C4-2B (cell line): ENCODE measurements at regions not wholly inside any gene's neighbourhood (a gene's known extent, or its start where the extent isn't known, plus 50 kb on each side); places are given as distances from the start of the nearest gene placed in this dataset.
"Not testable (repeated sequence)": the region's sequence is repeated elsewhere in the genome, so short reads cannot be mapped to it uniquely, and the experiment has no call there.

Source experiments
- H3K27ac ChIP-seq: fragments of 450-650 bp; 2 replicates; pipeline ENCODE4 v1.5.1; 2017
- ZFX ChIP-seq: fragments of 450-650 bp; IDR thresholded peaks from 2 replicates; pipeline ENCODE4 v1.6.1; 2017
- TF ChIP-seq, protein P1 (sequence below): fragments of 450-650 bp; conservative IDR thresholded peaks from 2 replicates; pipeline ENCODE4 v1.5.1; 2017; ENCODE audit warnings: mild to moderate bottlenecking

GRCh38 chr1:95655321-95656020 lies 421.5 kb downstream of the RWDD3 start:
- no peak overlapping the region for H3K27ac ChIP-seq
- no peak for TF ChIP-seq ZFX
- TF ChIP-seq, protein P1, sequence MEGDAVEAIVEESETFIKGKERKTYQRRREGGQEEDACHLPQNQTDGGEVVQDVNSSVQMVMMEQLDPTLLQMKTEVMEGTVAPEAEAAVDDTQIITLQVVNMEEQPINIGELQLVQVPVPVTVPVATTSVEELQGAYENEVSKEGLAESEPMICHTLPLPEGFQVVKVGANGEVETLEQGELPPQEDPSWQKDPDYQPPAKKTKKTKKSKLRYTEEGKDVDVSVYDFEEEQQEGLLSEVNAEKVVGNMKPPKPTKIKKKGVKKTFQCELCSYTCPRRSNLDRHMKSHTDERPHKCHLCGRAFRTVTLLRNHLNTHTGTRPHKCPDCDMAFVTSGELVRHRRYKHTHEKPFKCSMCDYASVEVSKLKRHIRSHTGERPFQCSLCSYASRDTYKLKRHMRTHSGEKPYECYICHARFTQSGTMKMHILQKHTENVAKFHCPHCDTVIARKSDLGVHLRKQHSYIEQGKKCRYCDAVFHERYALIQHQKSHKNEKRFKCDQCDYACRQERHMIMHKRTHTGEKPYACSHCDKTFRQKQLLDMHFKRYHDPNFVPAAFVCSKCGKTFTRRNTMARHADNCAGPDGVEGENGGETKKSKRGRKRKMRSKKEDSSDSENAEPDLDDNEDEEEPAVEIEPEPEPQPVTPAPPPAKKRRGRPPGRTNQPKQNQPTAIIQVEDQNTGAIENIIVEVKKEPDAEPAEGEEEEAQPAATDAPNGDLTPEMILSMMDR, result no peak

- TF ChIP-seq ZFX, result no peak
- TF ChIP-seq, protein P1, result no peak
- no peak overlapping the region for H3K27ac ChIP-seq
Measured at GRCh38 chr1:95657248-95657647, 423.2 kb downstream of the RWDD3 start.

DNA sequence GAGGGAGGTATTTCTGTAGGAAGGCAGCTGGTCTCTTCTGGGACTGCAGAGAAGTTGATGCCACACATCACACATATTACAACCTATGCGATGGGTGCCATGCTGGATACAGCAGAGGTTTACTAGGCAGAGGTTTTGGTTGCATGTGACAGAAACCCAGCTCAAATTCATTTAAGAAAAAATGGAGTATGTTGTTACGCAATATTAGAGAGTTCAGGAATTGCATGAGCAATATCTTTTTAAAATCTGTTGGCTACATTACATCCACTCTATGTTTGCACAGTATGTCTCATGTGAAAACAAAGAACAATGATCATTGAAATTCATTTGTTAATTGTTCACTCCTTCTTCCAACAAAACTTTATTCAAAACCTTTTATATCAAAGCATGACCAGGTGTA lies 425.2 kb downstream of the RWDD3 start:
- TF ChIP-seq ZFX, result no peak
- TF ChIP-seq, protein P1, result no peak
- no peak overlapping the region for H3K27ac ChIP-seq

DNA sequence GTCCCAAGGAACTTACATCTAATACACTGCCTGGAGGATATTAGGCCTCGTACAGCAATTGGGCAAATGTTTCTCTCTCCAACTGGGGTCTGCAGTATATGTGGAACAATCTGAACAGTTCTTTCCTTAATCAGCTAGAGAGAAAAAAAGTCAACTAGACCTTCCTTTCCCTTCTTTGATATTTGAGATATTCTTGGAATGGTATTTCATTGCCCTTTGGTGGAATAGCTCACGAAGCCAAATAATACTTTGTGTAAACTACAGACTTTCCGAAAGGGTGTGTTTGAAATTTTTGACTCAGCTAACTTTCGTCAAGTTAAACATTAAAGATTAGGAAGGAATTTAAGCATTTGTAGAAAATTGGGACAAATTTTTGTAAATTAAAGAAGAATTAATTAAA lies 425.6 kb downstream of the RWDD3 start:
- no peak overlapping the region for H3K27ac ChIP-seq
- TF ChIP-seq ZFX, result no peak
- TF ChIP-seq, protein P1, result no peak

- no peak for TF ChIP-seq ZFX
- no peak overlapping the region for H3K27ac ChIP-seq
Measured at GRCh38 chr1:95660736-95661135, 426.7 kb downstream of the RWDD3 start.

- H3K27ac ChIP-seq, result not testable (repeated sequence)
Measured at GRCh38 chr1:95663530-95663929, 429.5 kb downstream of the RWDD3 start.

DNA sequence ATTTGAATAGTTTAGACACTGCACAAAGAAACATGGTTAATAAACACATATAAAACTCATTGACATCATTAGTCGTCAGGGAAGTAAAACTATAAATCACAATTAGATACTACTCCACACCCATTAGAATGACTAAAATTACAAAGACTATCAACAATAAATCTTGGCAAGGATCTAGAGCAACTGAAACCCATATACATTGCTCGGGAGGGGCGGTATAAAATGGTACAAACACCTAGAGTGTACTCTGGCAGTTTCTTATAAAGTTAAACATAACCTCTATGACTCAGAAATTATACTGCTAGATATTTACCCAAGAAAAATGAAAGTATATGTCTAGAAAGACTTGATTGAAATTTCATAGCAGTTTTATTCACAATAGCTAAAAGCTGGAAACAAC lies 434.2 kb downstream of the RWDD3 start:
- TF ChIP-seq, protein P1, result no peak
- no peak for TF ChIP-seq ZFX
- H3K27ac ChIP-seq, result no peak overlapping the region

- not testable (repeated sequence) for H3K27ac ChIP-seq
Measured at GRCh38 chr1:95669638-95670037, 435.6 kb downstream of the RWDD3 start.

GRCh38 chr1:95671098-95671497 lies 437.1 kb downstream of the RWDD3 start:
- TF ChIP-seq, protein P1, result no peak
- no peak for TF ChIP-seq ZFX
- H3K27ac ChIP-seq, result no peak overlapping the region
